GM18867 (cell line): ENCODE measurements at regions not wholly inside any gene's neighbourhood (a gene's known extent, or its start where the extent isn't known, plus 50 kb on each side); places are given as distances from the start of the nearest gene placed in this dataset.

ENCODE experiments used
- ATAC-seq: cut with Tn5 transposase; IDR thresholded peaks from one replicate; pipeline ENCODE4 v1.9.1; 2021; ENCODE audit warnings: mild to moderate bottlenecking, moderate library complexity; ENCODE audit not compliant: unreplicated experiment

DNA sequence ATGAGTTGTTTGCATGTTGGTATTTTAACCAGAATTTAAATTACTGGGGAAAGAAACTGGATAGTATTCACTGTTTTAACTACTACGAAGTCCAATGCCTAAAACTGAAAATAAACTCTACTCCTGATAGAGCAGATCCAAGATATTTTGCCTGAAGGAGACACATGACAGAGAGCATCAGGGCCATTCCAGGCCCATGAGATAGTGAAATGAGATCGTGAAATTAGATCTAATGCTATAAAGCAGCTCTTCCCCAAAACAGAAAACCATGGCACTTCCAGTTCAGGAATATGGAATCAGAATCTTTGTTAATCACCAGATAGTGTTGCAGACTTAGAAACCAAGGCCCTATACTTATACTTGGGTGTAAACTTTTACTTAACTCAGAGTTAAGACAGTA is 124.3 kb upstream of the CACNA2D1 start:
- no peak for ATAC-seq

DNA sequence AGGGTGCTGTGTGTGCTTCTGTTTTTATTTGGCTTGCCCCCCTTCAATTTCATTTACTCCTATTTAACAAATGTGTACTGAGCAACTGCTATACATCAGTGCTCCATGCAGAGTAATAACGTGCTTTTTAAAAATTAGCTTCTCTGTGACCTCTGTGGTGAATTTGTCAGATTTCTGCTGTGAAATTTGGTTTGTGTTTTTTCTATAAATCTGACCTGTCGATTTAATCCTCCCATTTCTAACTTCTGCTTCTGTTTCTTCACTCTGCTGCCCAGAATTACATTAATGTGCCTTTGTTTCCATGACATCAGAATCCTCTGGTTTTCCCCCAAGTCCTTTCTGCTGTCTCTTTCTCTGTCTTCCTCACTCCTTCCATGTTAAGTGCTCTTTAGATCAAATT is 123.8 kb upstream of the CACNA2D1 start:
- ATAC-seq = no peak

DNA sequence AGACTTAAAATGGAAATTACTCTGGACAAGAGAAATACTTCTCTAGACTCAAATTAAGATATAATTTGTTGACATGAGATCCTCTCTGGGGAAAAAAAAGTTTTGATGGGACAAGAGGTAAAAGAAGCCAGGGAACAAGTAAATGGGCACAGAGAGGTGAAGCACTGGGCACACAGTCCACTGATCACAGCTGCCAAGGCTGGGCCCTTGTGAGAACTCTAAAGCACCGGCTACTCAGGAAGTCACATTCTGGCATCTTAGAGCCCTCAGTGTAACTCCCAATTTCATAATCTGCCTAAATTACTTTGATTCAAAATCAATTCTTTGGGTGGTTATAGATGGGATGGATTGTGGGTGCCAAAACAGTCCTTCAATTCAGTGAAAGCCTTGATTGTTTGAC is 123.2 kb upstream of the CACNA2D1 start:
- no peak for ATAC-seq

DNA sequence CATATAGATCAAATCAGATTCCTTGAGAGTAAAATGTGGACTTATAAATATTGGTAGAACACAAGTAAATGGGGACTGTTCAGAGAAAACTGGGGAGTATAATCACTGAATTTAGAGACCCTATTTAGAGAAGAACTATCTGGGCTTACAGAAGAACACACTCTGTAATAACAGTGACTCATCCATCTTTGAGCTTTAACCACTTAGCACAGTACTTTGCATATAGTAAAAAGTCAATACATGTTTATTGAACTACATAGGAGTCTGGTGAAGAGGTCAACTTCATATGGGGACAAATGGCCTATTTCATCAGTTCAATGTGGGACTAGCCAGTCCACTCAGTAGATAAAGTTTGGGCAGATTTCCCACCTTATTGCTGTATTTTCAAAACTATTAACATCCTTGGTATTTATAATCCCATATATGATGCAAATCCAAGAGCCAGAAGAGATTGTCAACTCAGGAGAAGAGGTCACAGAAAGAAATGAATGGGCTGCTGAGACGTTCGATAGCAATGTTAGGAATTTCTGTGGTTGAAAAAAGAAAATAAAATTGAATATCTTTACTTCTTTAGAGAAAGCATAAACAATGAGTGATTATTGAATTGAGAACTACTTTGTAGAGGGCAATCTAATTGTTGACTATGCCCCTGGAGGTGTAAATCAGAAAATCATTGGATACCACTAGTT is 119.3 kb upstream of the CACNA2D1 start:
- no peak for ATAC-seq

DNA sequence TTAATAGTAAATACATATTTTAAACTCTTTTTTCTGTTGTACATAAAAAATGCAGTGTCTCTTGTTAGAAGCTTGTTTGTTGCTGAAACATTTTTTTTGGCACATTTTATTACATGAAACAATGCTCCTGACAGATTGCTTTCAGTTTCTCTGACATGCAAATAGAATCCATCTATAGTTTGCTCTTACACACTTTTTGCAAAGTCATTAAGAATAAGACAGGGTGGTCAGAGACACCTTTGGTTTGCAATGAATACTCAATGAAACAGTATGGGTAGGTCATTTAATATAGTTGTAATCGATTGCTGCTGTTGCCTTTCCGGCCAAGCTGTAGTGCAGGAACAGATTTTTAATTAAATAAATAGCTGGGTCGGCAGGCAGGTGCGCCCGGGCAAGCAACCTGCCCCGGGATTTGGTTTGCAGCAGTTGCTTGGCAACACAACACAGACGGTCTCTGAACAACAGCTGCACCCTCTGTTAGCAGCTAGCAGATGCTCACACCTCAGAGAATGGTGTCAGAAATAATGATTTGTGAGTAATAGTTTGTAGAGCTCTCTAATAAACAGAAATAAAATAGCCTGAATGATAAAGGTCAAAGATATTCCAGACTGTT is 115.7 kb upstream of the CACNA2D1 start:
- ATAC-seq = peak; percentile 98

DNA sequence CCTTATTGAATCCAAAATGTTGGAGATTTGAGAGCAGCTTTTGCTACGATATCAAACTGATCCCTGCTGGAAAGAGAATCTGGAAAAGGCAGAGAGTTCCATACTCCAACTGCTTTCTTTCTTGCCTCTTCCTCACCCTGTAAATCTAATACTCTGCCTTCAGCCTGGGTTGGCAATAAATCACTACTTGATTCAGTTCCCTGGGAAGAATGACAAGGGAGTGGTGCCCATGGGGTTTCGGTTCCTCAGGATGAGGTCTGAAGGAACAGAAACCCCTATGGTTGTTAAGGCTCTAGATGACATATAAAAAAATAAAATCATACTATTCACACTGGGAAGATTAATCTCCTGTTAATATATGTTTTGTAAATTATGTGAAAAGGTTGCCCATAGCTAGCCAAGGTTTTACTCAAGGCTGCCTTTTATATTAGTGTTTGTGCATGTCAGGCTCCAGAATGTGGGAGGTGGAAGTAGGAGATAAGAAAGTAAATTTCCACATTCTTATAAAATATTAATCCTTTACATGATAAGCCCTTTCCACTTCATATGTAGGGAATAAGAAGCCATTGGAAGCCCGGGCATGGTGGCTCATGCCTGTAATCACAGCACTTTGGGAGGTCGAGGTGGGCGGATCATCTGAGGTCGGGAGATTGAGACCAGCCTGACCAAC is 106.2 kb upstream of the CACNA2D1 start:
- no peak for ATAC-seq

DNA sequence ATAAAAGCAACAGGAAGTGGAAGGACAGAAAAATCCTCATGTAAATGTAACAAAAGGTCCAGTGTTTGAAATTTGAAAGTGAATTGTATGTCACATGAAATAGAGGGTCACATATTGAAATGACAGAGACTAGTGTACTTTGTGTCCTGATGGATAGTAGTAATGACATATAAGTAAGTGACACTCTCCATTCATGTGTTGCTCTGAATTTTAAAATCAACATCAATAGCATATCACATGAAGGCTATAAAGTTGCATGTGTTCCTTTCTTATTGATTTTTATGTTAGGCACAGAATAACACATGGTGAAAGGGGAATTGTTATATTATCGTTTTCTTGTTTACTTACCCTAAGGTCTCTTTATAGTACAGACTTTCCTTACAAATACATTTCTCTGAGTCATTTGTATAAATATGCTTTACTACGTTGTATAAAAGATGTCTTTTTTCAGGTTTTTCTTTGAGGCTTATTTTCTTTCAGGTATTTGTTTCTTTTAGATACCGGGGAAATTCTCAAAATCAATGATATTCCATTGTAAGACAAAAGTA is 104.6 kb upstream of the CACNA2D1 start:
- no peak for ATAC-seq

DNA sequence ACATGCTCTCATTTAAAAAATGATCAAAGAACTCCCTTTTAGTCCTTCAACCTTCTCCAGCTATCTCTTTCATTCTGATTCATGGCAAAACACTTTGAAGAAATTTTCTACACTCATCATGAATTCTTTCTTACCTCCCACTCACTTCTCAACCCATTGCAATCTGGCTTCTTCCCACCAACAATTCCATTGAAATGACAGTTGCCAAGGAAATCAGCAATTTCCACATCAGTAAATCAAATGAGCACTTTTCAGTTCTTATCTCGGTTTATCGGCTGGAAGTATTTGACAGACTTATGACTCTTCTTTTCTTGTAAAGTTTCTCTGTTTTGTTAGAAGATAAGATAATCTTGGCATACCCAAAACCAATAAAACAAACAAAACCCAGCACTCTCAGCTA is 99.1 kb upstream of the CACNA2D1 start:
- no peak for ATAC-seq

DNA sequence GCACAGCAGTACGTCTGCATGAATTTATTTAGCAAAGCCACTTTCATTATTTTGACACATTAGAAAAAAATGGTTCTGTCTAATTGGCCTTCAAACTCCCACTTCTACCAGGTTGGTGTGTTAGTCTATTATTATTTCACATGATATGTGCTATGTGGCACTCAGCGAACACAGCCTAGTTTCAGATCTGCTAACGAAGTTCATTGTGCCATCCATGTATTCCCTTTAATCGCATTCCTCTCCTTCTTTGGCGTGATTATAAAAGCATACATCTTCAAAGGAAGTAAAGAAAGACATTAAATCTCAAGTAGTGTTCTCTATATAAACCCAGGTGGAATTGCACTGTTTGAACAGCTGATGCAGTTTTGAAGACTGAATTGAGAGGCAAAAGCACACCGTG is 96.4 kb upstream of the CACNA2D1 start:
- ATAC-seq = no peak

DNA sequence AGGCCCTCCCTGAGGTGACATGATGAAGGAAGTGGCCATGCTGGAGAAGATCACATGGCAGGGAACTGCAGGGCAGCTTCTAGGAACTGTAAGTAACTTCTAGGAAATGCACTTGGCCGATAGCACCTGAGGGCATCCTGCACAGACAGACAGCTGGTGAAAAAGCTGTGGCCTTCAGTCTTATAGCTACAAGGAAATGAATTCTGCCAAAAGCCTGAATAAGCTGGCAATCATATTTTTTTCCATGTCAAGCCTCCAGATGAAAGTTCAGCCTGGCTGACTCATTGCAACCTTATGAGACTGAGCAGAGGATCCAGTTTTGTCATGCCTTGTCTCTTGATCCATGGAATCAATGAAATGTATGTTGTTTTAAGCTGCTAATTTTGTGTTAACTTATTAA is 91.1 kb upstream of the CACNA2D1 start:
- no peak for ATAC-seq

DNA sequence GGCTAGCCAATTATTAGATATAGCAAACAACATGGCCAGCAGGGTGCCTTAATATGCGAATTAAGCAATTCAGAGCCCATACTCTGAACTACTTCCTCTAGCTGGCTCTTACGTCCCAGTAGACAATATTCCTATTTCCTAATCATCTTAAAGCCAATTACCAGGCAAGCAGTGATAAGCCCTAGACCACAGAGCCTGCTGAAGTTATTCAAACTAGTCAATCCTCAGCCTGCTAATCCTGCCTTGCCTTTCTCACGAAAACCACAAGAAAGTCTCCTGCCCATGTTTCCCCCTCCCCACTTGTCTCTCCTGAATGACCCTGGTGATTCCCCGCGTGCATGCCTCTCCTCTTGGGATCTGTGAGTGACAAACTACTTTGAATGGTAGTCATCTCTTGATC is 86.8 kb upstream of the CACNA2D1 start:
- no peak for ATAC-seq

DNA sequence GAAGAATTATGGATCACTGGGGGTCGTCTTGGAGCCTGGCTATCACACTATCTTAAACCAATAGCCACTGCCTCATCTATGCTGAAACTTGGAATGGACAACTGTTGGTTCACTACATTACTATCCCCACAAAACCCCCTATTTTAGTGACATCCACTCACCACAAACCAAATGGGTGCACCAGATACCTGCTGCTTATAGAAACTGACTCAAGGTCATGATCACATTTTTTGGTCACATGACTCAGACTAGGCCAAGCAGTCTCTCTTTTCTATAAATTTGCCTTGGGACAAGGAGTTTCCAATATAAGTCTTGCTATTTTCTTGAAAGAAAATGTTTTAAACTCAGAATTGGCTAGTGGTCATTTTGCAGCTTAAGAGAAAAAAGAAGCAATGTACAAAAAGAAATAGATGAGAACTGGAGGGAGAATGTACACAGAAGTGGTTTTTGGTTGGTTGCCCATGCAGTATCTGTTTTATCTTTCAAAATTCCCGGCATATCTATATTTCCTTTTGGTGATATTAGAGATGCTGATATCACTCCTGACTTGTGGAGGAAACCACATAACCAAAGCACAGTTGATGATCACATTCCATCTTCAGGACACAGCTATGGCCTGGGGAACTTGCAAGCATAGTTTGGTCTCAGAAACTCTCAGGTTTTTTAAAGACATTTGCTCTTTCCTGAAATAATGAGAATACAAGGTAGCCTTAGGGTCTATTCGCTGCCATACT is 85.2 kb upstream of the CACNA2D1 start:
- ATAC-seq = no peak

DNA sequence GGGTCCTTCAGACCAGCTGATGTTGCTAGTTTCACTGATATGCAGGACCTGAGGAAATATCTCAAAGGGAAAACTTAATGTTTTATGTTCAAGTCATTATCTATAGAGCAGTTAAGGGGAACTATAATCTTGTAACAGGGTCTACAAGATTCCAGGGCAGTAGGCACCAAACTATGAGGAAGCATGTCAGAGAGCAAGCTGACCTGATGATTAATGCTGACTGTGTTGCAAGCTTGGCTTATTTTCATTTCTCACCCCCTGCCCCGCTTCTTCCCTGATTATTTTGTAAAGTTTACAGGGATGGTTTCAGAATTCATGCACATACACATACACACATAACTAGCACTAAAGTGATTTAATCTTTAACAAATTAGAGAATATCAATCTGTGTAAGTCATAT is 84.3 kb upstream of the CACNA2D1 start:
- ATAC-seq = no peak

DNA sequence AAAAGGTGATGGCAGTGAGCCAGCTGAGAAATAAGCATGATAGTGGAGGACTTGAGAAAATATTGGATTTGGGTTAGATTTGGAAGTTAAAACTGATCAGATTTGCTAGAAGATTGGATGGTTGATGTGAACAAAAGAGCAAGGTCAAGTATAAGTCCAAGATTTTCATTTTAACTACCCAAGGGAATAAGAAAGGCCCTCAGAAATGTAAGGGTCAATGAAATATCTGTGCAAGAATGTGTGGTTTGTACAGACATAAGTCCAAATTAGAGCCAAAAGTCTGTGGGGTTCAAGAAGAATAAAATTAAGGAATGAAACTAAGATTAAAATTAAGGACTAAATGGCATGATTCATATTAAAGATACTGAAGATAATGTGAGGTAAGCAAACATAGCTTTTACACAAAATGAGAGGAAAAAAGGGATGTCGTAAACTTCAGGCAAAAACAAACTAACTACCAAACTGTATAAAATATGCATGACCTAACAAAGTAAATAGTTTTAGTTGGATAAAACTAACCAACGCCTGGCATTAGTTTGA is 78.4 kb upstream of the CACNA2D1 start:
- no peak for ATAC-seq

DNA sequence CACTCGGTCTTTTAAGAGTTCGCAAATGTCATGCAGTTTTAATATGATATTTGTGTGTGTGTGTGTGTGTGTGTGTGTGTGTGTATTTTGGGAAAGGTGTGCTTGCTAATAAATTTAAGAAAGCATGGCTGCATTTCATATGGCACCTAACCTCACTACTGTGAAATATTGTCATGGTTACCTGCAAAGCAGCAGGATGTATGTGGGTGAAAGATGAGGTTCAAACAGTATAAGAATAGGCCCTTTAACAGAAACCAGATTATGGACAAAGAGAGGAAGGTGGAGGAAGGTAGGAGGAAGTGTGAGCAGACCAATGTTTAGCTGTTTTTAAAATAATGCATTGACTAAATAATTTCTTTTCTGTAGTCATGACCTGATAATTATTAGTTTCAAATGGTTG is 73.5 kb upstream of the CACNA2D1 start:
- ATAC-seq = no peak

DNA sequence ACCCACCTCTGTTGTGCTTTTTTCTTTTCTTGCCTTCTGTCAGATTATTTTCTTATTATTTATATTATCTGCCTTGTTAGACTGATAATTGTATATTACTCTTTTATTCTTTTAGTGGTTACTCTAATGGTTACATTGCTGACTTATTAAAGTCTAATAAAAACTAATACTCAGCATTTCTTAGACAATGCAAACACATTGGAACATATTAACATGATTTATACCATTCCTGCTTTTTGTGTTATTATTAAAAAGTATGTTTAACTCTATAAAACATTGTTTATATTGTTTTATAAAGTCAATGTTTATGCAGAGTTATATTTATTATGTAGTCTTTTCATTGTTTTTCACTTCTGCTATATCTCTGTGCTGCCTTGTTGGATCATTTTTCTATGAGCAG is 68.0 kb upstream of the CACNA2D1 start:
- no peak for ATAC-seq

DNA sequence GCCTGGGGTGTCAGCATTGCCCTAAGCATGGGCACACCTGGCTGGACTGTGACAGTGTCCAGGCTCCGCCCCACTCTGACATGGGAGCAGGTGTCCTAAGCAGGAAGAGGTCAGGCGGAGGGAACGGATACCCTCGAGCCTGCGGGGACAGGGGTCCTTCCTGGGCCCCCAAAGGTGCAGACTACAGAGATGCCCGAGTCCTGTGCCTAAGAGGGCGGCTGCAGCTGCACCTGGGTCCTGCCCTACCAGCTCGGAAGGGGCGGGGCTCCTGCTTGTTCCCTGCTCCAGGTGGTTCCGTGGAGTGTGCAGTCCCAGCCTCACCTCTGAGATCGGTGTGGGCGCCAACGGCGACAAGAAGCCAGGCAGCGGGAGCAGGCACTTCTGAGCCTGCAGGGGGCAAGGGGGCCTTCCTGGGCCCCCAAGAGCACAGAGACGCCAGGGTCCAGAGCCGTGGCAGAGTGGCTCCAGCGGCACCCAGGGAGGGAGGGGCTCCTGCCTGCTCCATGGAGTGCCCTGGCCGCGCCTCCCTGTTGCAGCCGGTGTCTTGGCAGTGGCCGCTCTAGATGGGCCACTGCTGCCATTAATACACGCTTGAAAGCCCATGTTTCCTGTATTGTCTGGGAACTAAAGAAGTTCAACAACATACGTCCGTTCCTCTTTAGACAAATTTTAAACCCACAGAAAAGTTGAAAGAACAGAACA is 64.5 kb upstream of the CACNA2D1 start:
- no peak for ATAC-seq

DNA sequence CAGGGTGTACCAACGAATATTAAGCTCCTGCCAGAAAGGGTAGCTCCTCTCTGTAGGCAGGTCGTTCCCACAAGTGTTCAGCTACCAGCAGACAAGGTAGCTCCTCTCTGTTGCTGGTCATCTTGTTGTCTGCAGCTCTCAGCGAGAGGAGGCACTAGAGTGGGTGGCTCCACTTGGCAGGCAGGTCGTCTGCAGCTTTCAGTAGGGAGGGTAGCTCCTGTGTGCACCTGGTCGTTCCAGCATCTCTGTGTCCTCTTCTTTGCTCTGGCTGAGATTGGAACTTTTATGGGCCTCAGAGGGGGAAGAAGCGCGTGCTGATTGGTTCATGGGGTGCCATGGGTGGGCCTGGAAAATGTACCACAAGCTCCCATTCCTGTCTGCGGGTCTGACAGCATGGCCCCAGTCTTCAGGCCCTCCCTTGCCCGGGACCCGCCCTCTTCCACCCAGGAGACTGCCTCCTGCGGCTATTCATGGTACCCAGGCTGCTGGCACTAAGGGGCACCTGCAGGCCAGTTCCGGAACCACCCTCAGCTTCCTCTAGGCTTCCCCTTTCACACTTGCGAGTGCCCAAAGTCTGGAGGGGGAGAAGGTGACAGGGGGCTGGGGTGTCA is 63.9 kb upstream of the CACNA2D1 start:
- ATAC-seq = no peak

DNA sequence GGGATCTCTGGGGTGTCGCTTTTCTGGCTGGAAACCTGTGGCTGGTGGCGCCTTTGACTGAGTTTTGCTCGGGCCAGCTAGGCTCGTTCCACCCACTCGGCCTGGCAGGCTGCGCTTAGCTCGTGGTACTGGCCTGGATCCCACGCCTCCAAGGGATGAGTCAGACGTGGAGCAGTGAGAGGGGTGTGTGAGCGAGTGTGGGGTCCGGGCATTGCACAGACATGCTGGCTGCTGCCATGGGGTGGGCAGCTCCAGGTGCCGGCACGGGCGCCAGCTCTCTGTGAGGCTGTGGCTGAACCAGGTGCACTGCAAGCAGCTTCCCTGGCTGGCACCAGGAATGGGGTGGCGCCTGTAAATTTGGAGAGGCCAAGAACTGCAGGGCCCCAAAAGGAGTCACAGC is 63.1 kb upstream of the CACNA2D1 start:
- ATAC-seq = no peak

DNA sequence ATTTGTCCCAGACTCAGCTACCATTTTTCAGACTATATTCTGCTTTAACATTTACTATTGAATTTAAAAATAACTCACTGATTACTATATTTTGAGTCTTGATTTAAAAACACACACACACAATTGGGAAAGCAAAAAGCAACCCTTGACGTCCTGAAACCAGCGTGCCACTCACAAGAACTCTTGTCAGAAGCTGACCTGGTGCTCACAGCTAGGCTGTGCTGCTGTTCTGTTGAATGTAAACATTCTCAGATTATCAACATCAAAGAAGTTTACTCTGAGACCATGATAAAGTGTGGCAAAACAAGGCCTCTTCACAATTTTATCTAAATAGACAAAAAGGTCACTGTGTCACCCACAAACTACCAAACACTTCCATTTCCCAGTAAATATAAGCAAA is 62.6 kb upstream of the CACNA2D1 start:
- ATAC-seq = no peak
